Endothelial cell (in vitro differentiated cells): ENCODE measurements at regions not wholly inside any gene's neighbourhood (a gene's known extent, or its start where the extent isn't known, plus 50 kb on each side); places are given as distances from the start of the nearest gene placed in this dataset.

ENCODE experiments used
- DNase-seq: peaks from one replicate; pipeline ENCODE4 v3.0.0; 2021; ENCODE audit warnings: low spot score
- H3K27ac Mint-ChIP-seq: one replicate; pipeline ENCODE4 v1.8.0; 2021; ENCODE audit warnings: mixed read lengths, inconsistent platforms; ENCODE audit not compliant: unreplicated experiment
- H3K27me3 Mint-ChIP-seq: one replicate; pipeline ENCODE4 v1.8.0; 2021; ENCODE audit warnings: mild to moderate bottlenecking, moderate library complexity, mixed read lengths, inconsistent platforms; ENCODE audit not compliant: unreplicated experiment
- H3K36me3 Mint-ChIP-seq: one replicate; pipeline ENCODE4 v1.8.0; 2021; ENCODE audit warnings: mild to moderate bottlenecking, low read depth, mixed read lengths, inconsistent platforms; ENCODE audit not compliant: unreplicated experiment
- H3K4me1 Mint-ChIP-seq: one replicate; pipeline ENCODE4 v1.8.0; 2021; ENCODE audit warnings: mild to moderate bottlenecking, mixed read lengths, inconsistent platforms; ENCODE audit not compliant: unreplicated experiment
- H3K4me3 Mint-ChIP-seq: one replicate; pipeline ENCODE4 v1.8.0; 2021; ENCODE audit warnings: mild to moderate bottlenecking, mixed read lengths, inconsistent platforms; ENCODE audit not compliant: unreplicated experiment
- H3K9me3 Mint-ChIP-seq: one replicate; pipeline ENCODE4 v1.8.0; 2021; ENCODE audit warnings: mixed read lengths, inconsistent platforms; ENCODE audit not compliant: unreplicated experiment
- TF ChIP-seq, protein P1 (sequence below): fragments of 200-600 bp; sonication (generic); IDR thresholded peaks from one replicate; pipeline ENCODE4 v1.5.0; 2021; ENCODE audit warnings: antibody characterized with exemption; ENCODE audit not compliant: unreplicated experiment

DNA sequence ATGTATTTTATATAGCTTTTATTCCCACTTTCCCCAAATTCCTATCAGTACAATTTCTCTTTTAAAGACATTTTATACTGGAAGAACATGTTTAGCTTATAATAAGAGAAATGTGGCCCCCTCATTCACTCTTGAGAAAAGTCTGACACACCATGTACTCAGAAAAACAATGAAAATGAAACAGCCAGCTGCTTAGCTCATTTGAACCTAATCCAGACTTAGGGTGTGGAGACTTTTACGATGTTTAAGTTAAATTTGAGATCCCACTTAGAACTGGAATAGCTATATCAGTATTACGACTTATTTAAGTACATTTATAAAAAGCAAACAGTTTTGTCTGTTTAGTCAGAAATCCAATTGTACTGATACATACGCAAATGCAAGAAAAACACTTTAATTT lies 252.3 kb upstream of the ARRDC4 start:
- DNase-seq: no peak
- Mint-ChIP-seq H3K4me3 (no peak overlapping the region), H3K9me3 (no peaks in the 10 kb centered on the region), H3K27me3 (no peaks in the 10 kb centered on the region), H3K27ac (no peak overlapping the region), H3K4me1 (no peaks in the 10 kb centered on the region), H3K36me3 (no peaks in the 10 kb centered on the region)
- TF ChIP-seq, protein P1, sequence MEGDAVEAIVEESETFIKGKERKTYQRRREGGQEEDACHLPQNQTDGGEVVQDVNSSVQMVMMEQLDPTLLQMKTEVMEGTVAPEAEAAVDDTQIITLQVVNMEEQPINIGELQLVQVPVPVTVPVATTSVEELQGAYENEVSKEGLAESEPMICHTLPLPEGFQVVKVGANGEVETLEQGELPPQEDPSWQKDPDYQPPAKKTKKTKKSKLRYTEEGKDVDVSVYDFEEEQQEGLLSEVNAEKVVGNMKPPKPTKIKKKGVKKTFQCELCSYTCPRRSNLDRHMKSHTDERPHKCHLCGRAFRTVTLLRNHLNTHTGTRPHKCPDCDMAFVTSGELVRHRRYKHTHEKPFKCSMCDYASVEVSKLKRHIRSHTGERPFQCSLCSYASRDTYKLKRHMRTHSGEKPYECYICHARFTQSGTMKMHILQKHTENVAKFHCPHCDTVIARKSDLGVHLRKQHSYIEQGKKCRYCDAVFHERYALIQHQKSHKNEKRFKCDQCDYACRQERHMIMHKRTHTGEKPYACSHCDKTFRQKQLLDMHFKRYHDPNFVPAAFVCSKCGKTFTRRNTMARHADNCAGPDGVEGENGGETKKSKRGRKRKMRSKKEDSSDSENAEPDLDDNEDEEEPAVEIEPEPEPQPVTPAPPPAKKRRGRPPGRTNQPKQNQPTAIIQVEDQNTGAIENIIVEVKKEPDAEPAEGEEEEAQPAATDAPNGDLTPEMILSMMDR: no peak

DNA sequence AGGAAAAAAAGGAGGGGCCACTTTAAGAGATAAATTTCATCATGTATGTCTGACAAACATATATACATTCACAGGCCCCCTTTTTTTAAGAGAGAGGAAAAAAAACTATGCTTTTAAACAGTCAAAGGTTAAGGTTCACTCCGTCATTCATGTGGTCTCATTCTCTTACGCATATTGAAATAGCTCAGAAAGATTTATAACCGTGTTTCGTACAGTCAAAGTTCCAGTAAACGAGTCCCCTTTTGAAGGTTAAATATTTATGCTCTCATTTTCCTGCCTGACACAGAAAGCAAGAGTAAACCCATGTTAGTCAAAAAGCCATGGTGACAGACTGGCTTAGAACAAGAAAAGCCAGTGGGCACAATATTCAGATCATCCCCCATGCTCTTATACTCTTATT lies 248.0 kb upstream of the ARRDC4 start:
- no peaks in the 10 kb centered on the region for H3K9me3 Mint-ChIP-seq
- no peak overlapping the region for H3K27ac Mint-ChIP-seq
- H3K4me1 Mint-ChIP-seq: no peaks in the 10 kb centered on the region
- no peak for DNase-seq
- no peaks in the 10 kb centered on the region for H3K36me3 Mint-ChIP-seq
- no peaks in the 10 kb centered on the region for H3K27me3 Mint-ChIP-seq
- no peak overlapping the region for H3K4me3 Mint-ChIP-seq
- TF ChIP-seq, protein P1: no peak

DNA sequence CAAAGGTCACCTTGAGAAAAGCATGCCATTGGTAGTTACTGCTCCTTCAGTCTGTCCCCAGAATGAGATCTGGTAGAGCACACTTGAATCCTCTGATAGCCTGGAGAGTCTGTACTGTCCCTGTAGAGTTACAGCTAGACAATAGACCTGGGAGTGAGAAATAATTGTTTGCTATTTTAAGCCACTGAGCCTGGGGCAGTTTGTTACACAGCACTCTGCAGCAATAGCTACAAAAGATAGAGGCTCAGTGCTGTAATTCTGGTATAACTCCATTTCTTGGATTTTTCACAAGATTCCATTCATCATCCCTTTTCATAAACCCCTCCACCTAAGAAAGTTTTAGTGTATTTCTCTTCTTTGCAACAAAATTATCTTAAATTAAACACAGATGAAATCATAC lies 242.7 kb upstream of the ARRDC4 start:
- Mint-ChIP-seq H3K27ac (no peak overlapping the region), H3K4me3 (no peak overlapping the region), H3K4me1 (no peaks in the 10 kb centered on the region), H3K27me3 (no peaks in the 10 kb centered on the region), H3K36me3 (no peaks in the 10 kb centered on the region), H3K9me3 (no peaks in the 10 kb centered on the region)
- DNase-seq: no peak
- TF ChIP-seq, protein P1: no peak

DNA sequence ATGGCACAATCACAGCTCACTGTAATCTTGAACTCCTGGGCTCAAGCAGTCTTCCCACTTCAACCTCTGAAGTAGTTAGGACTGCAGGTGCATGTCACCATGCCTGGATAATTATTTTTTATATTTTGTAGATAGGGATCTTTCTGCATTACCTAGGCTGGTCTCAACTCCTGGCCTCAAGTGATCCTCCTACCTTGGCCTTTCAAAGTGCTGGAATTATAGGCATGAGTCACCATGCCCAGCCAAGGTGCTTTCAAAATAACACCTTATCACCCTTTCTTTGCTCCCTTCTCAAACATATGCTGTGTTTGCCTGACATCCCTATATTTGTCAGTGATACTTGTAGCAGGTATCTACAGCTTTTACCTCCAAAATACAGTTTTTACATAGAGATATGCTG lies 242.0 kb upstream of the ARRDC4 start:
- no peak for DNase-seq
- Mint-ChIP-seq H3K4me3 (no peak overlapping the region), H3K36me3 (no peaks in the 10 kb centered on the region), H3K27ac (no peak overlapping the region), H3K27me3 (no peaks in the 10 kb centered on the region), H3K9me3 (no peaks in the 10 kb centered on the region), H3K4me1 (no peaks in the 10 kb centered on the region)
- TF ChIP-seq, protein P1: no peak

DNA sequence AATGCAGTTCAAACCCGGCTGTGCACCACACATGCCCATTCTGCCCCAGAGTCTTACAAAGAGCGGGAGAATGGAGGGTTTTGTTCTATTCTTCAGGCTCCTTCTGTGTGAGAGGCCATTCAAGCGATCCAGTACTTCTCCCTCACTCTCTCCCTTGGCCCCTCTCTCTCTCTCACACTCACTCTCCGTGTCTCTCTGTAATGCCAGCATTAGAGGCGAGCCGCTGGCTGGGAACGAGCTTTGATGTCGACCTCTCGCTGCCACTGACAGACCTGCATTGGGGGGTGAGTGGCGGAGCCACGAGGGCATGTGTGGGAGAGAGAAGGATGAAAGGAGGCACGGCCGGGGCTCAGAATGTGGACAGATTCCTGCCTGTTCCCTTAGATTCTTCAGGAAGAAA lies 231.7 kb upstream of the ARRDC4 start:
- no peaks in the 10 kb centered on the region for H3K9me3 Mint-ChIP-seq
- H3K27me3 Mint-ChIP-seq: no peaks in the 10 kb centered on the region
- H3K36me3 Mint-ChIP-seq: no peaks in the 10 kb centered on the region
- TF ChIP-seq, protein P1: no peak
- H3K4me1 Mint-ChIP-seq: no peaks in the 10 kb centered on the region
- no peak overlapping the region for H3K4me3 Mint-ChIP-seq
- DNase-seq: no peak
- H3K27ac Mint-ChIP-seq: no peak overlapping the region
